Cardiac muscle cell (in vitro differentiated cells and primary cell): ENCODE measurements at regions not wholly inside any gene's neighbourhood (a gene's known extent, or its start where the extent isn't known, plus 50 kb on each side); places are given as distances from the start of the nearest gene placed in this dataset.
A peak's percentile ranks its signal among the peaks of the same experiment; 100 is the strongest.

Experiments
- DNase-seq, 2 donors: peaks; one replicate each; pipeline versions ENCODE4 v3.0.0 to v3.0.0-alpha.2; 2010 to 2017; ENCODE audit warnings: low read depth in 1 of 2, low spot score in 1 of 2
- H3K27ac ChIP-seq: fragments of 200-600 bp; sonication (generic); 2 replicates; pipeline ENCODE4 v1.5.1; 2016
- H3K27me3 ChIP-seq: fragments of 200-600 bp; sonication (generic); 2 replicates; pipeline ENCODE4 v1.6.0; 2016; ENCODE audit warnings: control low read depth
- H3K36me3 ChIP-seq: fragments of 200-600 bp; sonication (generic); 2 replicates; pipeline ENCODE4 v1.5.1; 2016; ENCODE audit warnings: control low read depth
- H3K4me1 ChIP-seq: fragments of 200-600 bp; sonication (generic); 2 replicates; pipeline ENCODE4 v1.8.1; 2017; ENCODE audit warnings: low read depth, mild to moderate bottlenecking, mixed run types
- H3K4me3 ChIP-seq: fragments of 200-600 bp; sonication (generic); 2 replicates; pipeline ENCODE4 v1.5.1; 2016; ENCODE audit warnings: mild to moderate bottlenecking
- H3K9me3 ChIP-seq: fragments of 200-600 bp; sonication (generic); 2 replicates; pipeline ENCODE4 v1.5.1; 2017; ENCODE audit warnings: low read depth, mild to moderate bottlenecking, control low read depth
- CTCF ChIP-seq: IDR thresholded peaks from 2 replicates; pipeline ENCODE4 v1.5.1; 2012; ENCODE audit warnings: low read depth, mild to moderate bottlenecking, low read length

- no peaks in the 10 kb centered on the region for H3K9me3 ChIP-seq
- no peak for TF ChIP-seq CTCF
- no peak overlapping the region for H3K4me3 ChIP-seq
- DNase-seq, result no peak
- H3K36me3 ChIP-seq, result no peaks in the 10 kb centered on the region
- H3K4me1 ChIP-seq, result no peaks in the 10 kb centered on the region
- no peak overlapping the region for H3K27ac ChIP-seq
- H3K27me3 ChIP-seq, result no peaks in the 10 kb centered on the region
These were observed 256.0 kb upstream of the B3GAT1 start for GRCh38 chr11:134668076-134668475.

GRCh38 chr11:134667505-134667904 lies 255.5 kb upstream of the B3GAT1 start:
- Histone ChIP-seq H3K36me3 (no peaks in the 10 kb centered on the region), H3K9me3 (no peaks in the 10 kb centered on the region), H3K4me1 (no peaks in the 10 kb centered on the region), H3K27me3 (no peaks in the 10 kb centered on the region), H3K27ac (no peak overlapping the region), H3K4me3 (no peak overlapping the region)
- DNase-seq, result peak in 1 of 2 donors; percentile 70
- no peak for TF ChIP-seq CTCF

GRCh38 chr11:134667175-134667500 lies 255.1 kb upstream of the B3GAT1 start:
- TF ChIP-seq CTCF, result no peak
- no peak for DNase-seq

GRCh38 chr11:134666273-134667174 lies 254.5 kb upstream of the B3GAT1 start:
- TF ChIP-seq CTCF, result no peak
- H3K4me3 ChIP-seq, result no peak overlapping the region
- no peak for DNase-seq

More at GRCh38 chr11:134667175-134667500, 255.1 kb upstream of the B3GAT1 start:
- no peak overlapping the region for H3K27ac ChIP-seq
- no peak overlapping the region for H3K4me3 ChIP-seq
- H3K9me3 ChIP-seq, result no peaks in the 10 kb centered on the region
- H3K36me3 ChIP-seq, result no peaks in the 10 kb centered on the region
- no peaks in the 10 kb centered on the region for H3K27me3 ChIP-seq
- H3K4me1 ChIP-seq, result no peaks in the 10 kb centered on the region

GRCh38 chr11:134665571-134666270 lies 253.7 kb upstream of the B3GAT1 start:
- H3K4me1 ChIP-seq, result no peaks in the 10 kb centered on the region
- H3K27me3 ChIP-seq, result no peaks in the 10 kb centered on the region
- no peaks in the 10 kb centered on the region for H3K36me3 ChIP-seq
- no peak overlapping the region for H3K4me3 ChIP-seq
- TF ChIP-seq CTCF, result no peak
- H3K27ac ChIP-seq, result no peak overlapping the region
- DNase-seq, result no peak
- no peaks in the 10 kb centered on the region for H3K9me3 ChIP-seq

More at GRCh38 chr11:134666273-134667174, 254.5 kb upstream of the B3GAT1 start:
- Histone ChIP-seq H3K9me3 (no peaks in the 10 kb centered on the region), H3K27me3 (no peaks in the 10 kb centered on the region), H3K4me1 (no peaks in the 10 kb centered on the region), H3K36me3 (no peaks in the 10 kb centered on the region), H3K27ac (no peak overlapping the region)
